ENCODE measurements at regions not wholly inside any gene's neighbourhood (a gene's known extent, or its start where the extent isn't known, plus 50 kb on each side); places are given as distances from the start of the nearest gene placed in this dataset.

DNA sequence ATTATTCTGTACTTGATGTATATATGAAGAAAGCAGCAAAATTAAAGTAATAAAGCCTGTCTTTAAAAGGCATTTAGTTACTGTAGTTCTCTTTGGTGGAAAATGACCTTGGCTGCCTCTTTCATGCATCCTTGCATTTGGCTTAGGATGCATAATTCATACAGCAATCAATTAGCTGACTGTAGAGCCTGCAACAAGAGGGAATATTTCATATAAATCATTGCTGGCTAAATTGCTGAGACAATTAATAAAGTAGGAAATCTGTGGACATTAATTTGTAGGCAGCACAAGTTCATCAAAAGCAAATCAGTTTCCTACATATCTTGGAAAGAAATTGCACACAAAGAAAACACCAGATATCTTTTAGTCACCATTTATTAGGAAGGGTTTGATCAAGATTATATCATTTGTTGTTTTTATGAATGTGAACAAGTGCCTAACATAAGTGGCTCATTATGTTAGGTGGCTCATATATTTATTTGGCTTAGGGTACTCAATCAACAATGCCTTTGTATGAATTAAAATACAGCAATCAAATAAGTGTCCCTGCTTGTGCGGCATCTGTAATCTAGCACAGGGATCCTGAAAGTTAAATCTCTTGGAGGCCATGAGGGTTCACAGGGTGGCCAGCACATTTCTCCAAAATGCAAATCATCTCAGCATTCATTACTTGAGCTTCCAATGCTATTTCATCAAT is 220.4 kb upstream of the SPOPL start:
- Histone ChIP-seq H3K4me1 (ENCODE audit: insufficient read depth, low read length) (peaks cover 3% of the 10 kb centered on the region; the same call in 1 of the 2 replicates), H4K8ac (replicated peaks; ENCODE audit: insufficient read length, low read depth, low read length) (no peak overlapping the region), H2AK5ac (ENCODE audit: insufficient read length, low read length) (no peak overlapping the region), H4K91ac (ENCODE audit: insufficient read length, low read depth, low read length) (no peak overlapping the region), H3K14ac (ENCODE audit: insufficient read depth, low read length) (no peak overlapping the region), H3K79me1 (ENCODE audit: insufficient read depth, low read depth, low read length, poor library complexity, severe bottlenecking) (no peaks in the 10 kb centered on the region), H2BK20ac (ENCODE audit: low read depth, low read length, poor library complexity, severe bottlenecking) (no peak overlapping the region), H3K27me3 (ENCODE audit: insufficient read depth, low read length) (no peaks in the 10 kb centered on the region), H3K4me2 (ENCODE audit: insufficient read depth, insufficient read length, low read length) (no peak overlapping the region), H3K9me3 (ENCODE audit: control insufficient read depth, low read depth, low read length) (no peaks in the 10 kb centered on the region), H3K79me2 (ENCODE audit: insufficient read depth, low read length) (no peaks in the 10 kb centered on the region), H2AFZ (ENCODE audit: low read length) (no peak overlapping the region), H3K23ac (ENCODE audit: insufficient read length, low read depth, low read length) (no peak overlapping the region), H3K23me2 (ENCODE audit: insufficient read length, low read depth, low read length, poor library complexity, severe bottlenecking) (no peaks in the 10 kb centered on the region), H3K4ac (ENCODE audit: low read depth, low read length) (no peak overlapping the region), H2BK15ac (ENCODE audit: low read depth, low read length) (no peak overlapping the region), H4K5ac (ENCODE audit: insufficient read length, low read depth, low read length) (no peak overlapping the region), H3K27ac (ENCODE audit: insufficient read length, low read depth, low read length) (no peak overlapping the region), H2BK12ac (ENCODE audit: insufficient read length, low read depth, low read length) (no peak overlapping the region), H3K18ac (ENCODE audit: insufficient read length, low read depth, low read length) (no peak overlapping the region), H3K9ac (ENCODE audit: extremely low read depth, insufficient read length, low read length) (no peak overlapping the region), H2BK120ac (ENCODE audit: low read depth, low read length, poor library complexity, severe bottlenecking) (no peak overlapping the region), H3T11ph (ENCODE audit: low read length) (no peak overlapping the region), H4K20me1 (ENCODE audit: control insufficient read depth, insufficient read depth, insufficient read length) (no peaks in the 10 kb centered on the region), H2BK5ac (ENCODE audit: insufficient read length, low read length) (no peak overlapping the region), H3K56ac (ENCODE audit: insufficient read length, low read depth, low read length) (no peak overlapping the region)
- H3K4me3 Mint-ChIP-seq: no peak overlapping the region
- TF ChIP-seq, protein P1, sequence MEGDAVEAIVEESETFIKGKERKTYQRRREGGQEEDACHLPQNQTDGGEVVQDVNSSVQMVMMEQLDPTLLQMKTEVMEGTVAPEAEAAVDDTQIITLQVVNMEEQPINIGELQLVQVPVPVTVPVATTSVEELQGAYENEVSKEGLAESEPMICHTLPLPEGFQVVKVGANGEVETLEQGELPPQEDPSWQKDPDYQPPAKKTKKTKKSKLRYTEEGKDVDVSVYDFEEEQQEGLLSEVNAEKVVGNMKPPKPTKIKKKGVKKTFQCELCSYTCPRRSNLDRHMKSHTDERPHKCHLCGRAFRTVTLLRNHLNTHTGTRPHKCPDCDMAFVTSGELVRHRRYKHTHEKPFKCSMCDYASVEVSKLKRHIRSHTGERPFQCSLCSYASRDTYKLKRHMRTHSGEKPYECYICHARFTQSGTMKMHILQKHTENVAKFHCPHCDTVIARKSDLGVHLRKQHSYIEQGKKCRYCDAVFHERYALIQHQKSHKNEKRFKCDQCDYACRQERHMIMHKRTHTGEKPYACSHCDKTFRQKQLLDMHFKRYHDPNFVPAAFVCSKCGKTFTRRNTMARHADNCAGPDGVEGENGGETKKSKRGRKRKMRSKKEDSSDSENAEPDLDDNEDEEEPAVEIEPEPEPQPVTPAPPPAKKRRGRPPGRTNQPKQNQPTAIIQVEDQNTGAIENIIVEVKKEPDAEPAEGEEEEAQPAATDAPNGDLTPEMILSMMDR (conservative IDR thresholded peaks at IDR 0.05): no peak
- H3K4me1 Mint-ChIP-seq: peaks cover 28 to 29% of the 10 kb centered on the region in 2 experiments
- no peak for DNase-seq
- no peaks in the 10 kb centered on the region for H3K27me3 Mint-ChIP-seq (ENCODE audit: low read depth)
- peaks cover 0 to 9% of the 10 kb centered on the region in 2 experiments; a peak in 4 of 5 replicates for H3K9me3 Mint-ChIP-seq
- no peak overlapping the region for H3K27ac Mint-ChIP-seq
- peaks cover 4 to 12% (median 4%) of the 10 kb centered on the region in 3 experiments; a peak in 4 of 7 replicates for H3K36me3 Mint-ChIP-seq (ENCODE audit: insufficient read depth in 1 of 3, low read depth in 3 of 3)
- WGBS (ENCODE audit: extremely low coverage, insufficient read length, low lambda C conversion rate): no CpG with 5 or more reads among the region's 1 CpG

Data from H9 (cell line).